Chondrocyte (in vitro differentiated cells): ENCODE measurements at regions not wholly inside any gene's neighbourhood (a gene's known extent, or its start where the extent isn't known, plus 50 kb on each side); places are given as distances from the start of the nearest gene placed in this dataset.
A peak's percentile ranks its signal among the peaks of the same experiment; 100 is the strongest.

ENCODE experiments used
- DNase-seq: peaks from one replicate; pipeline ENCODE4 v3.0.0; 2021; ENCODE audit warnings: mixed read lengths, low spot score
- H3K27ac Mint-ChIP-seq: one replicate; pipeline ENCODE4 v1.8.0; 2021; ENCODE audit warnings: mild to moderate bottlenecking, moderate library complexity, mixed read lengths; ENCODE audit not compliant: unreplicated experiment
- H3K27me3 Mint-ChIP-seq: 2 replicates; pipeline ENCODE4 v1.8.0; 2021; ENCODE audit warnings: low read depth, mixed read lengths
- H3K36me3 Mint-ChIP-seq: 2 replicates; pipeline ENCODE4 v1.8.0; 2021; ENCODE audit warnings: low read depth, mixed read lengths
- H3K4me1 Mint-ChIP-seq: 2 replicates; pipeline ENCODE4 v1.8.0; 2021; ENCODE audit warnings: low read depth, mild to moderate bottlenecking, mixed read lengths
- H3K4me3 Mint-ChIP-seq: one replicate; pipeline ENCODE4 v1.8.0; 2021; ENCODE audit warnings: mild to moderate bottlenecking, moderate library complexity, mixed read lengths; ENCODE audit not compliant: unreplicated experiment
- H3K9me3 Mint-ChIP-seq: 2 replicates; pipeline ENCODE4 v1.8.0; 2021; ENCODE audit warnings: low read depth, mixed read lengths
- CTCF ChIP-seq: fragments of 200-600 bp; sonication (generic); IDR thresholded peaks from 2 replicates; pipeline ENCODE4 v1.5.0; 2021; ENCODE audit warnings: antibody characterized with exemption, mild to moderate bottlenecking, moderate library complexity

GRCh38 chr4:145381163-145381562 is 100.5 kb upstream of the SMAD1 start:
- Mint-ChIP-seq H3K27ac (no peak overlapping the region), H3K4me1 (no peaks in the 10 kb centered on the region), H3K4me3 (no peak overlapping the region)

GRCh38 chr4:145380123-145380522 is 101.5 kb upstream of the SMAD1 start:
- no peak for DNase-seq
- Mint-ChIP-seq H3K4me3 (no peak overlapping the region), H3K27ac (no peak overlapping the region), H3K27me3 (peaks cover 25% of the 10 kb centered on the region), H3K36me3 (peaks cover 7% of the 10 kb centered on the region), H3K9me3 (peaks cover 19% of the 10 kb centered on the region), H3K4me1 (no peaks in the 10 kb centered on the region)
- no peak for TF ChIP-seq CTCF

More at GRCh38 chr4:145381163-145381562, 100.5 kb upstream of the SMAD1 start:
- TF ChIP-seq CTCF = no peak
- H3K27me3 Mint-ChIP-seq = peaks cover 26% of the 10 kb centered on the region
- peaks cover 10% of the 10 kb centered on the region for H3K36me3 Mint-ChIP-seq
- H3K9me3 Mint-ChIP-seq = peaks cover 20% of the 10 kb centered on the region
- DNase-seq = no peak

GRCh38 chr4:145375416-145375815 is 106.2 kb upstream of the SMAD1 start:
- H3K36me3 Mint-ChIP-seq = no peaks in the 10 kb centered on the region
- H3K4me1 Mint-ChIP-seq = no peaks in the 10 kb centered on the region
- peaks cover 2% of the 10 kb centered on the region for H3K9me3 Mint-ChIP-seq
- peaks cover 12% of the 10 kb centered on the region for H3K27me3 Mint-ChIP-seq
- no peak for TF ChIP-seq CTCF
- peak; percentile 83 for DNase-seq
- H3K27ac Mint-ChIP-seq = no peak overlapping the region
- H3K4me3 Mint-ChIP-seq = no peak overlapping the region

- Mint-ChIP-seq H3K9me3 (peaks cover 5% of the 10 kb centered on the region), H3K27ac (no peak overlapping the region), H3K4me3 (no peak overlapping the region), H3K27me3 (peaks cover 2% of the 10 kb centered on the region), H3K4me1 (peaks cover 11% of the 10 kb centered on the region), H3K36me3 (no peaks in the 10 kb centered on the region)
- no peak for DNase-seq
- no peak for TF ChIP-seq CTCF
These were observed 129.1 kb upstream of the SMAD1 start for GRCh38 chr4:145352438-145353145.

DNA sequence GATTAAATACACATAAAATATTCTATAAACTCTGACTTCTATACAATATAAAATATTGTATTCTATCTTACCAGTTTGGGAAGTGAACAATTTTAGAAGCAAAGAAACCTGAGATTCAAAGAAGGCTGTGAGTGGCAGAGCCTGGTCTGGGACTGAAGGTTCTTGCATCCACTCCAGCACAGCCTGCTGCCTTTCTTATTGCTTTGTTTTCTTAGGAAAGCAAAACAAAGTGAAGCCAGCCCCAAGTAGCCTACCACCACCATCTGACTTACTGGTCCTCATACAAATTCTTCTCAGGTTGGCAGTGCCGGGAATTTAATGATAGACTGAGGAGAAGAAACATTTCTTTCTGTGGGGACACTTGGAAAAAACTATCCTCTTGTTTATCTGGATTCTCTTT is 129.7 kb upstream of the SMAD1 start:
- Mint-ChIP-seq H3K36me3 (no peaks in the 10 kb centered on the region), H3K27me3 (peaks cover 2% of the 10 kb centered on the region), H3K27ac (no peak overlapping the region), H3K4me1 (peaks cover 18% of the 10 kb centered on the region), H3K4me3 (no peak overlapping the region), H3K9me3 (peaks cover 5% of the 10 kb centered on the region)
- DNase-seq = no peak
- TF ChIP-seq CTCF = no peak
